Liver (tissue), 7 donors: ENCODE measurements at regions not wholly inside any gene's neighbourhood (a gene's known extent, or its start where the extent isn't known, plus 50 kb on each side); places are given as distances from the start of the nearest gene placed in this dataset.

Source experiments
- DNase-seq: peaks from one replicate; pipeline ENCODE4 v3.0.0-alpha.2; 2017; ENCODE audit warnings: low spot score
- H3K27ac ChIP-seq, 2 donors: one replicate each; pipeline ENCODE4 v1.7.0; 2013; ENCODE audit warnings: inconsistent platforms in 2 of 2, low read length in 2 of 2, control low read depth in 1 of 2, low read depth in 1 of 2, mild to moderate bottlenecking in 1 of 2
- H3K27me3 ChIP-seq, 4 donors: one replicate each; pipeline versions ENCODE4 v1.6.1 to v1.7.0; 2013; ENCODE audit warnings: low read length in 3 of 4, inconsistent platforms in 1 of 4, mild to moderate bottlenecking in 1 of 4, moderate library complexity in 1 of 4; ENCODE audit not compliant: control insufficient read depth in 4 of 4, insufficient read depth in 4 of 4
- H3K36me3 ChIP-seq, 4 donors: one replicate each; pipeline versions ENCODE4 v1.6.1 to v1.7.0; 2013; ENCODE audit warnings: low read length in 3 of 4, mild to moderate bottlenecking in 3 of 4, low read depth in 1 of 4, moderate library complexity in 1 of 4; ENCODE audit not compliant: control insufficient read depth in 4 of 4, insufficient read depth in 3 of 4
- H3K4me1 ChIP-seq, 4 donors: one replicate each; pipeline versions ENCODE4 v1.6.1 to v1.7.0; 2013; ENCODE audit warnings: low read length in 3 of 4, mild to moderate bottlenecking in 3 of 4, moderate library complexity in 1 of 4; ENCODE audit not compliant: control insufficient read depth in 4 of 4, insufficient read depth in 4 of 4
- H3K4me3 ChIP-seq, 3 donors: one replicate each; pipeline versions ENCODE4 v1.6.1 to v1.7.0; 2013; ENCODE audit warnings: low read length in 3 of 3, control low read depth in 1 of 3, low read depth in 1 of 3, mild to moderate bottlenecking in 1 of 3
- H3K9ac ChIP-seq, 2 donors: one replicate each; pipeline ENCODE4 v1.7.0; 2013; ENCODE audit warnings: low read length in 2 of 2, mild to moderate bottlenecking in 2 of 2, moderate library complexity in 2 of 2, control low read depth in 1 of 2, low read depth in 1 of 2
- H3K9me3 ChIP-seq, 4 donors: one replicate each; pipeline versions ENCODE4 v1.6.1 to v1.7.0; 2013; ENCODE audit warnings: low read length in 3 of 4; ENCODE audit not compliant: control insufficient read depth in 4 of 4
- ATF3 ChIP-seq: IDR thresholded peaks from 2 replicates; pipeline ENCODE4 v1.6.1; 2016; ENCODE audit warnings: antibody characterized with exemption
- EGR1 ChIP-seq, 2 donors: IDR thresholded peaks; 2 replicates each; pipeline ENCODE4 v1.6.1; 2016 to 2018; ENCODE audit warnings: antibody characterized with exemption in 2 of 2, low read depth in 2 of 2
- FOXA1 ChIP-seq: IDR thresholded peaks from 2 replicates; pipeline ENCODE4 v1.6.1; 2016; ENCODE audit warnings: antibody characterized with exemption
- FOXA2 ChIP-seq: IDR thresholded peaks from 2 replicates; pipeline ENCODE4 v1.6.1; 2016; ENCODE audit warnings: antibody characterized with exemption
- GABPA ChIP-seq, 2 donors: IDR thresholded peaks in 1 of 2; conservative IDR thresholded peaks in 1 of 2; 2 replicates each; pipeline ENCODE4 v1.6.1; 2016; ENCODE audit warnings: antibody characterized with exemption in 2 of 2, mild to moderate bottlenecking in 1 of 2, moderate library complexity in 1 of 2
- HNF4A ChIP-seq, 2 donors: conservative IDR thresholded peaks; 2 replicates each; pipeline ENCODE4 v1.6.1; 2016; ENCODE audit warnings: antibody characterized with exemption in 2 of 2, mild to moderate bottlenecking in 2 of 2
- JUND ChIP-seq, 2 donors: IDR thresholded peaks; 2 replicates each; pipeline ENCODE4 v1.6.1; 2016; ENCODE audit warnings: antibody characterized with exemption in 2 of 2
- RAD21 ChIP-seq, 2 donors: IDR thresholded peaks; 2 replicates each; pipeline ENCODE4 v1.6.1; 2016; ENCODE audit warnings: antibody characterized with exemption in 2 of 2, mild to moderate bottlenecking in 2 of 2
- RXRA ChIP-seq, 2 donors: IDR thresholded peaks; 2 replicates each; pipeline ENCODE4 v1.6.1; 2017 to 2018; ENCODE audit warnings: antibody characterized with exemption in 2 of 2, mild to moderate bottlenecking in 1 of 2
- TAF1 ChIP-seq: conservative IDR thresholded peaks from 2 replicates; pipeline ENCODE4 v1.6.1; 2016; ENCODE audit warnings: antibody characterized with exemption, mild to moderate bottlenecking
- YY1 ChIP-seq: IDR thresholded peaks from 2 replicates; pipeline ENCODE4 v1.6.1; 2016; ENCODE audit warnings: antibody characterized with exemption, mild to moderate bottlenecking
- WGBS: extraction: QIAGEN DNeasy Blood & Tissue Kit; methylation state at CpG from one replicate; pipeline ENCODE4 v1.1.7; 2013; 5-methylcytosine and 5-hydroxymethylcytosine counted together
- TF ChIP-seq, protein P1 (sequence below): IDR thresholded peaks from 2 replicates; pipeline ENCODE4 v1.6.1; 2016; ENCODE audit warnings: antibody characterized with exemption, mild to moderate bottlenecking
- TF ChIP-seq, protein P2 (sequence below): IDR thresholded peaks from 2 replicates; pipeline ENCODE4 v1.6.1; 2016; ENCODE audit warnings: antibody characterized with exemption
- donor health status: healthy.
- donor health status: healthy.
- donor health status: healthy.
- donor health status: healthy.

DNA sequence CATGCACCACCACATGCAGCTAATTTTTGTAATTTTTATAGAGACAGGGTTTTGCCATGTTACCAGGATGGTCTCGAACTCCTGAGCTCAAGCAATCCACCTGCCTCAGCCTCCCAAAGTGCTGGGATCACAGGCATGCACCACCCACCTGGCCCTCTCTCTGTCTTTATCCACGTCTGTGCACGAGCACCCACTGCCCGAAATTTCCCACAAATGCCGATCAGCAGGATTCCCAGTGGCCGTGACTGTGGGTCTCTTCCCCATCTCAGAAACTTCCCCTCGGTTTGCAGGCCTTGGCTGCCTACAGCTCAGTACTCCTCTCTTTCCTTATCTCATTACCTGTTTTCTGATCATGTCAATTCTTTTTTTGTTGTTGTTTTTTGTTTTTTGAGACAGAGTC lies 217.3 kb downstream of the TTC32 start (continued):
- TF ChIP-seq, protein P1, sequence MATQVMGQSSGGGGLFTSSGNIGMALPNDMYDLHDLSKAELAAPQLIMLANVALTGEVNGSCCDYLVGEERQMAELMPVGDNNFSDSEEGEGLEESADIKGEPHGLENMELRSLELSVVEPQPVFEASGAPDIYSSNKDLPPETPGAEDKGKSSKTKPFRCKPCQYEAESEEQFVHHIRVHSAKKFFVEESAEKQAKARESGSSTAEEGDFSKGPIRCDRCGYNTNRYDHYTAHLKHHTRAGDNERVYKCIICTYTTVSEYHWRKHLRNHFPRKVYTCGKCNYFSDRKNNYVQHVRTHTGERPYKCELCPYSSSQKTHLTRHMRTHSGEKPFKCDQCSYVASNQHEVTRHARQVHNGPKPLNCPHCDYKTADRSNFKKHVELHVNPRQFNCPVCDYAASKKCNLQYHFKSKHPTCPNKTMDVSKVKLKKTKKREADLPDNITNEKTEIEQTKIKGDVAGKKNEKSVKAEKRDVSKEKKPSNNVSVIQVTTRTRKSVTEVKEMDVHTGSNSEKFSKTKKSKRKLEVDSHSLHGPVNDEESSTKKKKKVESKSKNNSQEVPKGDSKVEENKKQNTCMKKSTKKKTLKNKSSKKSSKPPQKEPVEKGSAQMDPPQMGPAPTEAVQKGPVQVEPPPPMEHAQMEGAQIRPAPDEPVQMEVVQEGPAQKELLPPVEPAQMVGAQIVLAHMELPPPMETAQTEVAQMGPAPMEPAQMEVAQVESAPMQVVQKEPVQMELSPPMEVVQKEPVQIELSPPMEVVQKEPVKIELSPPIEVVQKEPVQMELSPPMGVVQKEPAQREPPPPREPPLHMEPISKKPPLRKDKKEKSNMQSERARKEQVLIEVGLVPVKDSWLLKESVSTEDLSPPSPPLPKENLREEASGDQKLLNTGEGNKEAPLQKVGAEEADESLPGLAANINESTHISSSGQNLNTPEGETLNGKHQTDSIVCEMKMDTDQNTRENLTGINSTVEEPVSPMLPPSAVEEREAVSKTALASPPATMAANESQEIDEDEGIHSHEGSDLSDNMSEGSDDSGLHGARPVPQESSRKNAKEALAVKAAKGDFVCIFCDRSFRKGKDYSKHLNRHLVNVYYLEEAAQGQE = no peak
- TF ChIP-seq FOXA1 (no peak), TAF1 (no peak), FOXA2 (no peak), RXRA (IDR thresholded peaks at IDR 0.05) (no peak), GABPA (IDR thresholded peaks at IDR 0.05 in 1 of 2, conservative IDR thresholded peaks at IDR 0.05 in 1 of 2) (no peak)

DNA sequence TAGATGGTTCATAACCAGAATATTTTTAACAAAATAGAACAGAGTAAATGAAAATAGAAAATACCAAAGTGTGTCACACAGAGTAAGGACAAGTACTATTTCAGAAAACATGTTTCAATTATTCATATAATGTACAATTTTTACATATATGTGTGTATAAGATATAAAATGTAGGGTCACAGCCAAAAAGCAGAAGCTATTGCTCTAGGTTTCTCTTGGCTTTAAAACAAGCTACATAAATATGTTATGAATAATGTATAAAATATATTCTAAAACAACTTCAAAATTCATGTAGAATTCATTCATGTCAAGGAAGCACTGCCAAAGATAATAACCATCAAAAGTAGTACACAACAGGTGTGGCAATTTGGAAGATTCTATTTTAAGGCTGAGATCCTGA lies 218.2 kb downstream of the TTC32 start:
- no peak overlapping the region for H3K4me3 ChIP-seq
- no peak overlapping the region for H3K27ac ChIP-seq
- no peak for DNase-seq
- H3K4me1 ChIP-seq = no peaks in the 10 kb centered on the region
- H3K27me3 ChIP-seq = no peaks in the 10 kb centered on the region
- H3K36me3 ChIP-seq = no peaks in the 10 kb centered on the region
- no peak overlapping the region for H3K9ac ChIP-seq
- TF ChIP-seq YY1 = no peak
- TF ChIP-seq EGR1 (IDR thresholded peaks at IDR 0.05; ENCODE audit: low read depth in 2 of 2) = no peak
- TF ChIP-seq TAF1 = no peak
- TF ChIP-seq RAD21 (IDR thresholded peaks at IDR 0.05) = no peak
- TF ChIP-seq ATF3 = no peak
- no peak for TF ChIP-seq GABPA (IDR thresholded peaks at IDR 0.05 in 1 of 2, conservative IDR thresholded peaks at IDR 0.05 in 1 of 2)
- no peak for TF ChIP-seq RXRA (IDR thresholded peaks at IDR 0.05)
- no peak for TF ChIP-seq HNF4A (conservative IDR thresholded peaks at IDR 0.05)
- no peak for TF ChIP-seq JUND (IDR thresholded peaks at IDR 0.05)
- TF ChIP-seq, protein P2, sequence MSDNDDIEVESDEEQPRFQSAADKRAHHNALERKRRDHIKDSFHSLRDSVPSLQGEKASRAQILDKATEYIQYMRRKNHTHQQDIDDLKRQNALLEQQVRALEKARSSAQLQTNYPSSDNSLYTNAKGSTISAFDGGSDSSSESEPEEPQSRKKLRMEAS = no peak
- no peaks in the 10 kb centered on the region for H3K9me3 ChIP-seq

GRCh38 chr2:19682493-19682892 lies 219.3 kb downstream of the TTC32 start:
- no peaks in the 10 kb centered on the region for H3K36me3 ChIP-seq

More at GRCh38 chr2:19682493-19682892, 219.3 kb downstream of the TTC32 start:
- Histone ChIP-seq H3K9me3 (no peaks in the 10 kb centered on the region), H3K27me3 (no peaks in the 10 kb centered on the region), H3K27ac (no peak overlapping the region), H3K4me3 (no peak overlapping the region), H3K4me1 (no peaks in the 10 kb centered on the region), H3K9ac (no peak overlapping the region)
- DNase-seq = no peak
- WGBS = 100% methylated on average over 1 of the region's 1 CpG
- no peak for TF ChIP-seq EGR1 (IDR thresholded peaks at IDR 0.05; ENCODE audit: low read depth in 2 of 2)
